ENCODE measurements at regions not wholly inside any gene's neighbourhood (a gene's known extent, or its start where the extent isn't known, plus 50 kb on each side); places are given as distances from the start of the nearest gene placed in this dataset.

DNA sequence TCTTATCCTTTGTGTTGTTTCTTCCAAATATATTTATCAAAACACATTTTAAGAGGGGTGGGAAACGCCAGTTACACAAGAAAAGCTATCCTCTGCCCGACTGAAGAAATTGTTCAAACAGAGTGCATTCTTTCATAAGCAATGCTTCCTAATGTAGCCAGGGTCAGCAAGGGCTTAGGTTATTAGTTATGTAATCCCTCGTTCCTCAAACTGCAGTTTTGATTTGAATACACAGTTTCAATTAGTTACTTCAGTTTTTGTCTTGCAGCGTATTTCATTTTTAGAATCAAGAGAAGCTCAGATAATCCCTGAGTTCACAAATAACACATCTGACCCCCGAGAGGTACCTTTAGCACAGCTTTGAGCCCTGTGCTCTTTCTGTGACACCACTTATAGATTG, 141.7 kb upstream of the NRIP1 start:
- Histone ChIP-seq H3K9ac (ENCODE audit: low read length) (no peak overlapping the region), H3K9me3 (ENCODE audit: low read length) (no peaks in the 10 kb centered on the region), H3K27me3 (ENCODE audit: low read length) (no peaks in the 10 kb centered on the region), H3K9me2 (replicated peaks; ENCODE audit: low read length) (no peaks in the 10 kb centered on the region), H3K4me3 (ENCODE audit: low read length) (no peak overlapping the region), H4K20me1 (ENCODE audit: low read length) (no peaks in the 10 kb centered on the region), H3K4me2 (ENCODE audit: low read length) (no peak overlapping the region), H3F3A (ENCODE audit: low read length, unreplicated experiment) (peaks cover 5% of the 10 kb centered on the region), H3K27ac (ENCODE audit: low read length) (no peak overlapping the region), H3K79me2 (ENCODE audit: low read length) (no peaks in the 10 kb centered on the region), H3K4me1 (ENCODE audit: insufficient read depth, low read length) (peaks cover 41% of the 10 kb centered on the region), H2AFZ (ENCODE audit: low read length) (no peak overlapping the region), H3K36me3 (ENCODE audit: low read depth, low read length) (no peaks in the 10 kb centered on the region)
- TF ChIP-seq, protein P1, sequence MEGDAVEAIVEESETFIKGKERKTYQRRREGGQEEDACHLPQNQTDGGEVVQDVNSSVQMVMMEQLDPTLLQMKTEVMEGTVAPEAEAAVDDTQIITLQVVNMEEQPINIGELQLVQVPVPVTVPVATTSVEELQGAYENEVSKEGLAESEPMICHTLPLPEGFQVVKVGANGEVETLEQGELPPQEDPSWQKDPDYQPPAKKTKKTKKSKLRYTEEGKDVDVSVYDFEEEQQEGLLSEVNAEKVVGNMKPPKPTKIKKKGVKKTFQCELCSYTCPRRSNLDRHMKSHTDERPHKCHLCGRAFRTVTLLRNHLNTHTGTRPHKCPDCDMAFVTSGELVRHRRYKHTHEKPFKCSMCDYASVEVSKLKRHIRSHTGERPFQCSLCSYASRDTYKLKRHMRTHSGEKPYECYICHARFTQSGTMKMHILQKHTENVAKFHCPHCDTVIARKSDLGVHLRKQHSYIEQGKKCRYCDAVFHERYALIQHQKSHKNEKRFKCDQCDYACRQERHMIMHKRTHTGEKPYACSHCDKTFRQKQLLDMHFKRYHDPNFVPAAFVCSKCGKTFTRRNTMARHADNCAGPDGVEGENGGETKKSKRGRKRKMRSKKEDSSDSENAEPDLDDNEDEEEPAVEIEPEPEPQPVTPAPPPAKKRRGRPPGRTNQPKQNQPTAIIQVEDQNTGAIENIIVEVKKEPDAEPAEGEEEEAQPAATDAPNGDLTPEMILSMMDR (conservative IDR thresholded peaks at IDR 0.05; ENCODE audit: low read depth, low read length) = no peak
- TF ChIP-seq EZH2phosphoT487 (IDR thresholded peaks at IDR 0.05; ENCODE audit: borderline replicate concordance, low read length) (no peak), EZH2 (IDR thresholded peaks at IDR 0.05; ENCODE audit: low read length, unreplicated experiment) (no peak)
- POLR2A ChIA-PET (ENCODE audit: unreplicated experiment) = no interaction called here
- ATAC-seq (no peak), DNase-seq (no peak)
- intact Hi-C loops (cut with micrococcal nuclease) = no loop called here
- BruUV-seq (replicated peaks) = no TSS peak
- CTCF ChIA-PET = no interaction called here

DNA sequence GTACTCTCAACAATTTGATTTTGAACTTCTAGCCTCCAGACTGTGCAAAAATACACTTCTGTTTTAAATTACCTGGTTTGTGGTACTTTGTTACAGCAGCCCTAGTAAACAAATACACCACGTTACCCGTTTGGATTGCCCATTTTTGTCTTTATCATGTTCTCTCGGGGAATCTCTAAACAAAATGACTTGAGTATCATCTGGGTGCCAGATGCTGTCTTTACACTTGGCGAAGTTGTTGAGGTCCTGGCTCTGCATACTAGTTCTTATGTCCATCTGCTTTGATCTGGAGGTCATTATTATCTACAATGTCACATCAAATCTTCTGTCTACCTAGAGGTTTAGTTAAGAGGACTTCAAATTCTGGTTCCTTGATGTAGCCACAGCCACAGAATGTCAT, 142.4 kb upstream of the NRIP1 start:
- DNase-seq (no peak), ATAC-seq (no peak)
- POLR2A ChIA-PET (ENCODE audit: unreplicated experiment) = no interaction called here
- Histone ChIP-seq H3K9me3 (ENCODE audit: low read length) (no peaks in the 10 kb centered on the region), H3K9ac (ENCODE audit: low read length) (no peak overlapping the region), H2AFZ (ENCODE audit: low read length) (no peak overlapping the region), H3K4me1 (ENCODE audit: insufficient read depth, low read length) (peaks cover 43% of the 10 kb centered on the region), H3K9me2 (replicated peaks; ENCODE audit: low read length) (no peaks in the 10 kb centered on the region), H3K4me3 (ENCODE audit: low read length) (no peak overlapping the region), H3K36me3 (ENCODE audit: low read depth, low read length) (no peaks in the 10 kb centered on the region), H3K4me2 (ENCODE audit: low read length) (no peak overlapping the region), H3K27me3 (ENCODE audit: low read length) (no peaks in the 10 kb centered on the region), H3K27ac (ENCODE audit: low read length) (no peak overlapping the region), H4K20me1 (ENCODE audit: low read length) (no peaks in the 10 kb centered on the region), H3K79me2 (ENCODE audit: low read length) (no peaks in the 10 kb centered on the region), H3F3A (ENCODE audit: low read length, unreplicated experiment) (peaks cover 5% of the 10 kb centered on the region)
- CTCF ChIA-PET = no interaction called here
- intact Hi-C loops (cut with micrococcal nuclease) = no loop called here
- TF ChIP-seq, protein P1 (conservative IDR thresholded peaks at IDR 0.05; ENCODE audit: low read depth, low read length) = no peak
- TF ChIP-seq EZH2 (IDR thresholded peaks at IDR 0.05; ENCODE audit: low read length, unreplicated experiment) = no peak
- BruUV-seq (replicated peaks) = no TSS peak

DNA sequence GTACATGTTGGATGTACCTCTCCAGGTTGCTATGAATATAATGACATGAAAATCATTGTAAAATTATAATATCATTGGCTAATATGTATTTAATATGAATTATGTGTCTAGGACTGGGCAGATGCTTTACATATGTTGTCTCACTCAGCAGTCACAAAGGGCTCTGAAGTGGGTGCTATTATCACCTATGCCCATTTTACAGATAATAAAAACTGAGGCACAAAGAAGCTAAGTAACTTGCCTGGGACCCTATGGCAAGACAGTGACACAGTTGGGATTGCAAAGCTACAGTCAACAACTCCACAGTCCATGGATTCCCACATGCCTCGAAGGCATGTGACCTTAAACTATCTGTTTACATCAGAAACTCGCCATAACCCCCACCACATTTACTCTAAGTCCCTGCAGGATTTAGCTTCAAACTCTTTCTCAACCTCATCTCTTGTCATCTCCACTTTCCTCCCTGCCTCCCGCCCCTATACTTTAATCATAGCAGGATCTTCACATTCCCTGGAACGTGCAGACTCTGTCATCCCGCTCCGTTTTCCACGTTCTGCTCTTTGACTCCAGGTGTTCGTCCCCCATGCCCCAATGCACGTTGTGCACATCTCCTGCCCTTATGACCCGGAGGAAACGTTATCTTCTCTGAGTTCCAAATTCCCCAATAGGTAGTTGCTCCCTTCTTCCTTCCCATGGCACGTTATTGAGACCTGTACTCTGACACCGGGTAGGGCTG, 143.0 kb upstream of the NRIP1 start:
- Histone ChIP-seq H3K27ac (ENCODE audit: low read length) (no peak overlapping the region), H3K4me1 (ENCODE audit: insufficient read depth, low read length) (peaks cover 43% of the 10 kb centered on the region)
- intact Hi-C loops (cut with micrococcal nuclease) = no loop called here

More for the DNA sequence above, 143.0 kb upstream of the NRIP1 start:
- Histone ChIP-seq H3K79me2 (ENCODE audit: low read length) (no peaks in the 10 kb centered on the region), H3K4me2 (ENCODE audit: low read length) (no peak overlapping the region), H4K20me1 (ENCODE audit: low read length) (no peaks in the 10 kb centered on the region), H3K9ac (ENCODE audit: low read length) (no peak overlapping the region), H3K27me3 (ENCODE audit: low read length) (no peaks in the 10 kb centered on the region), H3K36me3 (ENCODE audit: low read depth, low read length) (no peaks in the 10 kb centered on the region), H3K9me3 (ENCODE audit: low read length) (no peaks in the 10 kb centered on the region), H3K4me3 (ENCODE audit: low read length) (no peak overlapping the region), H3F3A (ENCODE audit: low read length, unreplicated experiment) (peaks cover 5% of the 10 kb centered on the region), H3K9me2 (replicated peaks; ENCODE audit: low read length) (no peaks in the 10 kb centered on the region), H2AFZ (ENCODE audit: low read length) (no peak overlapping the region)
- ATAC-seq (no peak), DNase-seq (no peak)
- no peak for TF ChIP-seq EZH2phosphoT487 (IDR thresholded peaks at IDR 0.05; ENCODE audit: borderline replicate concordance, low read length)
- no TSS peak for BruUV-seq (replicated peaks)
- ChIA-PET POLR2A (ENCODE audit: unreplicated experiment) (no interaction called here), CTCF (no interaction called here)

Data from PC-3 (cell line).